ENCODE measurements at regions not wholly inside any gene's neighbourhood (a gene's known extent, or its start where the extent isn't known, plus 50 kb on each side); places are given as distances from the start of the nearest gene placed in this dataset.

DNA sequence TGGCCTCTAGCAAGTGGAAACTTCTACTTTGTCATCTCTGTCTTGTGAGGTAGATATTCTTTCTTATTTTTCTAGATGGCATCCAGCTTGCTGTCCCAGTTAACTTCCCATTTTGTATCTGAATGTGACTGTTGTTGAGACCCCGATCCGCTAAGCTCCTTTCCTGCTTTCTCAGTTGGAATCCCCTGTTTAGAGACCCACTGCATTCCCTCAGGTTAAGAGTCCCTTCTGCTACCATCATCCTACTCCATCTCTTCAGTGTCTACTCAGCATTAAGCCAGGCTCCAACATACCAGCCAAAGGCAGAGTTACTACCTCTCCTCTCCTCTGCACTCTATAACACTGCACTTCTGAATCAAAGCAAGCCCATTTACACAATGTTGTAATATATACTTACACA is 1300.4 kb upstream of the CHAC2 start:
- H3K36me3 ChIP-seq, result no peaks in the 10 kb centered on the region
- H3K27ac ChIP-seq, result no peak overlapping the region
- H3K9me3 ChIP-seq, result no peaks in the 10 kb centered on the region
- no peaks in the 10 kb centered on the region for H3K4me1 ChIP-seq
- TF ChIP-seq, protein P1, sequence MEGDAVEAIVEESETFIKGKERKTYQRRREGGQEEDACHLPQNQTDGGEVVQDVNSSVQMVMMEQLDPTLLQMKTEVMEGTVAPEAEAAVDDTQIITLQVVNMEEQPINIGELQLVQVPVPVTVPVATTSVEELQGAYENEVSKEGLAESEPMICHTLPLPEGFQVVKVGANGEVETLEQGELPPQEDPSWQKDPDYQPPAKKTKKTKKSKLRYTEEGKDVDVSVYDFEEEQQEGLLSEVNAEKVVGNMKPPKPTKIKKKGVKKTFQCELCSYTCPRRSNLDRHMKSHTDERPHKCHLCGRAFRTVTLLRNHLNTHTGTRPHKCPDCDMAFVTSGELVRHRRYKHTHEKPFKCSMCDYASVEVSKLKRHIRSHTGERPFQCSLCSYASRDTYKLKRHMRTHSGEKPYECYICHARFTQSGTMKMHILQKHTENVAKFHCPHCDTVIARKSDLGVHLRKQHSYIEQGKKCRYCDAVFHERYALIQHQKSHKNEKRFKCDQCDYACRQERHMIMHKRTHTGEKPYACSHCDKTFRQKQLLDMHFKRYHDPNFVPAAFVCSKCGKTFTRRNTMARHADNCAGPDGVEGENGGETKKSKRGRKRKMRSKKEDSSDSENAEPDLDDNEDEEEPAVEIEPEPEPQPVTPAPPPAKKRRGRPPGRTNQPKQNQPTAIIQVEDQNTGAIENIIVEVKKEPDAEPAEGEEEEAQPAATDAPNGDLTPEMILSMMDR (IDR thresholded peaks at IDR 0.05), result no peak
- TF ChIP-seq POLR2A (IDR thresholded peaks at IDR 0.05), result no peak
- H3K4me3 ChIP-seq, result no peak overlapping the region
- DNase-seq, result no peak
- no peaks in the 10 kb centered on the region for H3K27me3 ChIP-seq

DNA sequence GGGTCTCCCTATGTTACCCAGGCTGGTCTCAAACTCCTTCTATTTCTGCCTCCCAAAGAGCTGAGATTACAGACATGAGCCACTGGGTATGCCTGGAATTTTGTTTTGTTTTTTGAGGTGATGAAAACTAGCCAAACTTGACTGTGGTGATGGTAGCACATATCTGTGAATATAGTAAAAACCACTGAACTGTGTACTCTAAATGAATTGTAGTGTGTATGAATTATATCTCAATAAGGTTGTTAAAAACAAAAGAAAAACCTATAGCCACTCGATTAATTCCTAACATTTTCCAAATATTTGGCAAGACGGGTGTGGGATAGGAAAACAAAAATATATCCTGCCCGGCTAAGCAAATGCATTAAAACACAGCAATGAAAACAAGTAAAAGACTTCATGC is 1302.3 kb upstream of the CHAC2 start:
- Histone ChIP-seq H3K36me3 (no peaks in the 10 kb centered on the region), H3K4me3 (no peak overlapping the region), H3K9me3 (no peaks in the 10 kb centered on the region), H3K27me3 (no peaks in the 10 kb centered on the region), H3K27ac (no peak overlapping the region), H3K4me1 (no peaks in the 10 kb centered on the region)
- no peak for DNase-seq
- no peak for TF ChIP-seq POLR2A (IDR thresholded peaks at IDR 0.05)
- TF ChIP-seq, protein P1 (IDR thresholded peaks at IDR 0.05), result no peak

DNA sequence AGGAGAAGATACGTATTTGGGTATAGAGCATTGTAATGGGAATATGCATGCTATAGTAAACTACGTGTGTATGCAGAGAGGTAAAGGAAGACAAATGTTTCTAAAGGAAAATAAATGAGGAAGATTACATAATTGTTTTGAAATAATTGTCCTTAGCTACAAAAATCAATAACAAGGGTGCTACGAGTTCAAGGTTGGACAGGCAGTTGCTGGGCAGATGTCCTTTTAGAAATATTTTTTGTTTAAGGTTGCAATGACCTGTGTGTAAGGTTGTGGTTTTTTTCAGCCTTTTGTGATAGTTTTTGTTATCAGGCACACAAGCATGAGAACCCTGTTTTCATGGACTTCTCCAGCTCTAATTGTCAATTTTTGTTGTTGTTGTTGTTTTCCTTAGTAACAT is 1304.1 kb upstream of the CHAC2 start:
- TF ChIP-seq, protein P1 (IDR thresholded peaks at IDR 0.05), result no peak
- no peak for TF ChIP-seq POLR2A (IDR thresholded peaks at IDR 0.05)
- Histone ChIP-seq H3K9me3 (no peaks in the 10 kb centered on the region), H3K36me3 (no peaks in the 10 kb centered on the region), H3K27me3 (no peaks in the 10 kb centered on the region), H3K4me1 (no peaks in the 10 kb centered on the region), H3K4me3 (no peak overlapping the region), H3K27ac (no peak overlapping the region)
- DNase-seq, result no peak

DNA sequence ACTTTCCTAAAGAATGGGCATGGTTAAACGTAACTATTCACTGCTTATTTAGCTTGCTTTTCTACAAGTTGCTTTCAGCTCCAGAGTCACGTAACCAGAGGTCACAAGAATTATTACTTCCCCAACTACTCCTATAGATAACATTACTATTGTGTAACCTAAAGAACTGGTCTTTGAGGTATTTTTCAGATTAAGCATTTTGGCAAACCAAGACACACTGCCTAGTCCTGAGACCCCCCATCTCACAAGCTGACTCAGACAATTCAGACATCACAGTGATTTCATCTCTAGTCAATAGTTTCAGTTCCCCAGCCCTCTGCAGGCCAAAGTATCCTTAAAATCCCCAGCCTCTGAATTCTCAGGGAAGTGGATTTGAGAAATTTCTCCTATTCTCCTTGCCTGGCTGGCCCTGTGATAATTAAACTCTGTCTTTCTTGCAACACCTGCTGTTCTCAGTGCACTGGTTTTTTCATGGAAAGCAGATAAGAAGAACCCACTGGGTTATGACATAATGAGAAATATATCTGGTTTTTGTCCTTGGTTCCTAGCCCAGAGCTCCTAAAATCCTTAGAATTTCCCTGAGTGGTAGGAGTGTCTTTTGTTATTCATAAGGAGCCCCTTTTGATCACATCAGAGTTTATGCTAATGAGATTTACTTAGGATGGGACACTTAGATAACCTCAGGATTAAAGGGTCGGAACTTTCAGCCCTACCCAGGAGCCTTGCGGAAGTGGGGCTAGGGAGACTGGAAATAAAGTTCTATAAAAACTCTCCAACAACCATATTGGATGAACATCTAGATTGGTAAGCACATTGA is 1310.8 kb upstream of the CHAC2 start:
- DNase-seq, result no peak
- Histone ChIP-seq H3K36me3 (no peaks in the 10 kb centered on the region), H3K4me3 (no peak overlapping the region), H3K27ac (no peak overlapping the region), H3K4me1 (no peaks in the 10 kb centered on the region), H3K27me3 (no peaks in the 10 kb centered on the region), H3K9me3 (no peaks in the 10 kb centered on the region)
- no peak for TF ChIP-seq POLR2A (IDR thresholded peaks at IDR 0.05)
- TF ChIP-seq, protein P1 (IDR thresholded peaks at IDR 0.05), result no peak

DNA sequence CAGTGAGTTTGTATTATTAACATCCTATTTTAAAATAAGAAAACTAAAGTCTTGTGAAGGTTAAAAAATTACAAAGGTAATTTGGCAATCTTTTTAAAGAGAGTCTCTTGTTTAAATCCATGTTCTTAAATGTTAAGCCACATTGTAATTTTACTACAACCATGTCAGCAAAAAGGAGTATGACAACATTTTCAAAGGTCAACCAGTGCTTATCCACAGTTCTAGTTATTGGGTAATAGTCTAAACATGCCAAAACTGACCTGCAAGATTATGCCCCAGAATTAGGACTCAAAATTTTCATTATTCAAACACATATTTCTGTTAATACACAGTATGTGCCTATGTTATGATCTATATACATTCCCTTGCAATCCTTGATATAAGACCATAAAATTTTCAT is 1312.6 kb upstream of the CHAC2 start:
- no peak overlapping the region for H3K27ac ChIP-seq
- DNase-seq, result no peak

More for the DNA sequence above, 1312.6 kb upstream of the CHAC2 start:
- Histone ChIP-seq H3K36me3 (no peaks in the 10 kb centered on the region), H3K27me3 (no peaks in the 10 kb centered on the region), H3K9me3 (no peaks in the 10 kb centered on the region), H3K4me1 (no peaks in the 10 kb centered on the region), H3K4me3 (no peak overlapping the region)
- no peak for TF ChIP-seq POLR2A (IDR thresholded peaks at IDR 0.05)
- TF ChIP-seq, protein P1 (IDR thresholded peaks at IDR 0.05), result no peak

Measured in Peyer's patch (tissue), 4 donors.